HCT116 (cell line): ENCODE measurements at regions not wholly inside any gene's neighbourhood (a gene's known extent, or its start where the extent isn't known, plus 50 kb on each side); places are given as distances from the start of the nearest gene placed in this dataset.
A peak's percentile ranks its signal among the peaks of the same experiment; 100 is the strongest.

Experiments
- ATAC-seq: fragments of 200-7000 bp; cut with Tn5 transposase; 2 replicates; pipeline ENCODE4 v1.9.1; 2020; ENCODE audit warnings: mild to moderate bottlenecking, moderate library complexity
- BruUV-seq: library from RNA; stranded (reverse); fragments of 400-500 nt; replicated peaks from 2 replicates; lab custom pipeline; 2021; lab: Mats Ljungman, UMichigan
- CTCF ChIA-PET: fragments of 300-600 bp; sonication (Branson Sonifier 250); formaldehyde crosslinking; loops from one replicate; lab custom pipeline; 2021; ENCODE audit warnings: antibody characterized with exemption; lab: Charles Lee
- POLR2A ChIA-PET: fragments of 300-600, 350-600 bp; sonication (Branson Sonifier 250); formaldehyde crosslinking; loops from one replicate; lab custom pipeline; 2021; ENCODE audit warnings: antibody characterized with exemption; lab: Charles Lee
- RAD21 ChIA-PET, 2 experiments: fragments of 300-600 bp; sonication (Branson Sonifier 250); formaldehyde crosslinking; loops; one replicate each; lab custom pipeline; 2023; ENCODE audit warnings: low total read pairs in 2 of 2; ENCODE audit not compliant: uncharacterized antibody in 2 of 2, unreplicated experiment in 2 of 2, low non-redundant PET in 1 of 2; lab: Charles Lee
- DNase-seq: peaks from one replicate; pipeline ENCODE4 v3.0.0-alpha.2; 2010; ENCODE audit warnings: low read depth, low spot score
- H2AFZ ChIP-seq: fragments of 200-600 bp; shearing (Covaris generic), sonication (generic); 2 replicates; pipeline ENCODE4 v1.6.1; 2017; ENCODE audit warnings: low read depth, mixed run types, mixed read lengths, antibody characterized with exemption, low read length; ENCODE audit not compliant: poor library complexity, severe bottlenecking
- H3K27ac ChIP-seq: 2 replicates; pipeline ENCODE4 v1.5.1; 2012; ENCODE audit warnings: low read depth, low read length
- H3K27me3 ChIP-seq: fragments of 200-600 bp; sonication (generic); 2 replicates; pipeline ENCODE4 v1.6.1; 2016; ENCODE audit warnings: mixed run types, low read length, mixed read lengths; ENCODE audit not compliant: insufficient read depth
- H3K36me3 ChIP-seq, 2 experiments: fragments of 200-500 bp in 1 of 2; fragments of 200-600 bp in 1 of 2; sonication (Bioruptor generic) in 1 of 2; sonication (generic) in 1 of 2; 2 replicates each; pipeline versions ENCODE4 v1.5.1 to v1.6.1; 2014 to 2016; ENCODE audit warnings: low read length in 2 of 2, inconsistent platforms in 1 of 2, mixed read lengths in 1 of 2, mixed run types in 1 of 2; ENCODE audit not compliant: insufficient read depth in 2 of 2, control insufficient read depth in 1 of 2
- H3K4me1 ChIP-seq, 2 experiments: fragments of 200-600 bp in 1 of 2; sonication (generic) in 1 of 2; 2 replicates each; pipeline versions ENCODE4 v1.5.1 to v1.6.1; 2012 to 2017; ENCODE audit warnings: low read length in 2 of 2, inconsistent platforms in 1 of 2, mild to moderate bottlenecking in 1 of 2, mixed read lengths in 1 of 2, mixed run types in 1 of 2, moderate library complexity in 1 of 2; ENCODE audit not compliant: insufficient read depth in 2 of 2, control insufficient read depth in 1 of 2
- H3K4me2 ChIP-seq: fragments of 200-600 bp; sonication (generic); 2 replicates; pipeline ENCODE4 v1.6.1; 2017; ENCODE audit warnings: mixed run types, low read length, mixed read lengths
- H3K4me3 ChIP-seq, 2 experiments: fragments of 200-600 bp in 1 of 2; sonication (generic) in 1 of 2; replicated peaks in 1 of 2; 2 replicates each; pipeline ENCODE4 v1.5.1; 2011 to 2016; ENCODE audit warnings: low read length in 2 of 2, control low read depth in 1 of 2, low read depth in 1 of 2, mild to moderate bottlenecking in 1 of 2, mixed read lengths in 1 of 2, mixed run types in 1 of 2
- H3K79me2 ChIP-seq: fragments of 200-600 bp; sonication (generic); 2 replicates; pipeline ENCODE4 v1.6.1; 2017; ENCODE audit warnings: mild to moderate bottlenecking, mixed run types, low read length, moderate library complexity, mixed read lengths; ENCODE audit not compliant: insufficient read depth
- H3K9ac ChIP-seq: fragments of 200-600 bp; sonication (generic); 2 replicates; pipeline ENCODE4 v1.6.1; 2016; ENCODE audit warnings: low read length, mixed read lengths
- H3K9me2 ChIP-seq: fragments of 200-600 bp; sonication (generic), shearing (Covaris generic); 2 replicates; pipeline ENCODE4 v1.6.1; 2017; ENCODE audit warnings: mixed run types, mild to moderate bottlenecking, moderate library complexity; ENCODE audit not compliant: insufficient read depth
- H3K9me3 ChIP-seq, 2 experiments: fragments of 200-500 bp in 1 of 2; fragments of 200-600 bp in 1 of 2; sonication (Bioruptor generic) in 1 of 2; sonication (generic) in 1 of 2; 2 replicates each; pipeline ENCODE4 v1.6.1; 2014 to 2017; ENCODE audit warnings: low read length in 2 of 2, mixed read lengths in 2 of 2, inconsistent platforms in 1 of 2, low read depth in 1 of 2, mild to moderate bottlenecking in 1 of 2, mixed run types in 1 of 2, moderate library complexity in 1 of 2; ENCODE audit not compliant: control insufficient read depth in 1 of 2, insufficient read depth in 1 of 2
- H4K20me1 ChIP-seq: fragments of 200-600 bp; sonication (generic), shearing (Covaris generic); 2 replicates; pipeline ENCODE4 v1.6.1; 2017; ENCODE audit warnings: mixed run types, mild to moderate bottlenecking, moderate library complexity; ENCODE audit not compliant: insufficient read depth
- CBX3 ChIP-seq: IDR thresholded peaks from 2 replicates; pipeline ENCODE4 v1.6.1; 2012; ENCODE audit warnings: low read depth
- CEBPB ChIP-seq: IDR thresholded peaks from 2 replicates; pipeline ENCODE4 v1.6.1; 2012; ENCODE audit warnings: low read depth
- EGR1 ChIP-seq: IDR thresholded peaks from 2 replicates; pipeline ENCODE4 v1.6.1; 2012; ENCODE audit warnings: low read depth
- EZH2 ChIP-seq: fragments of 200-600 bp; sonication (generic); IDR thresholded peaks from 2 replicates; pipeline ENCODE4 v1.6.1; 2017; ENCODE audit warnings: antibody characterized with exemption, mixed run types
- FOSL1 ChIP-seq: IDR thresholded peaks from 2 replicates; pipeline ENCODE4 v1.6.1; 2012; ENCODE audit warnings: low read depth
- JUND ChIP-seq: IDR thresholded peaks from 2 replicates; pipeline ENCODE4 v1.6.1; 2012
- POLR2A ChIP-seq: IDR thresholded peaks from 2 replicates; pipeline ENCODE4 v1.7.0; 2011; ENCODE audit warnings: borderline replicate concordance; ENCODE audit not compliant: insufficient read depth, insufficient read length; ENCODE audit errors: extremely low read depth
- POLR2AphosphoS5 ChIP-seq: IDR thresholded peaks from 2 replicates; pipeline ENCODE4 v1.6.1; 2011; ENCODE audit warnings: mild to moderate bottlenecking, low read depth, low read length, moderate library complexity
- RAD21 ChIP-seq: IDR thresholded peaks from 2 replicates; pipeline ENCODE4 v1.6.1; 2012; ENCODE audit warnings: low read depth, mild to moderate bottlenecking
- SIN3A ChIP-seq: IDR thresholded peaks from 2 replicates; pipeline ENCODE4 v1.6.1; 2012; ENCODE audit warnings: low read depth
- SP1 ChIP-seq: IDR thresholded peaks from 2 replicates; pipeline ENCODE4 v1.6.1; 2012; ENCODE audit warnings: low read depth
- SRF ChIP-seq: IDR thresholded peaks from 2 replicates; pipeline ENCODE4 v1.6.1; 2012; ENCODE audit warnings: low read depth
- YY1 ChIP-seq: IDR thresholded peaks from 2 replicates; pipeline ENCODE4 v1.6.1; 2011; ENCODE audit warnings: low read length, low read depth, moderate library complexity, mild to moderate bottlenecking; ENCODE audit not compliant: insufficient replicate concordance; ENCODE audit errors: extremely low read depth
- ZNF274 ChIP-seq: fragments of 200-500 bp; sonication (Bioruptor generic); IDR thresholded peaks from 2 replicates; pipeline ENCODE4 v1.6.1; 2014; ENCODE audit warnings: mild to moderate bottlenecking, low read depth, low read length, inconsistent platforms
- intact Hi-C: fragments of 100-400 bp; cut with micrococcal nuclease; formaldehyde crosslinking; loops from 2 replicates; pipeline ENCODE4 v1.10.0; 2022
- TF ChIP-seq, protein P1 (sequence below), 3 experiments: fragments of 200-600 bp in 1 of 3; sonication (generic) in 1 of 3; IDR thresholded peaks in 2 of 3; conservative IDR thresholded peaks in 1 of 3; 2 replicates each; pipeline ENCODE4 v1.5.1; 2012 to 2017; ENCODE audit warnings: low read depth in 2 of 3, low read length in 2 of 3, antibody characterized with exemption in 1 of 3, borderline replicate concordance in 1 of 3, control low read depth in 1 of 3, mild to moderate bottlenecking in 1 of 3, mixed read lengths in 1 of 3, mixed run types in 1 of 3, moderate library complexity in 1 of 3; ENCODE audit not compliant: insufficient read depth in 1 of 3

DNA sequence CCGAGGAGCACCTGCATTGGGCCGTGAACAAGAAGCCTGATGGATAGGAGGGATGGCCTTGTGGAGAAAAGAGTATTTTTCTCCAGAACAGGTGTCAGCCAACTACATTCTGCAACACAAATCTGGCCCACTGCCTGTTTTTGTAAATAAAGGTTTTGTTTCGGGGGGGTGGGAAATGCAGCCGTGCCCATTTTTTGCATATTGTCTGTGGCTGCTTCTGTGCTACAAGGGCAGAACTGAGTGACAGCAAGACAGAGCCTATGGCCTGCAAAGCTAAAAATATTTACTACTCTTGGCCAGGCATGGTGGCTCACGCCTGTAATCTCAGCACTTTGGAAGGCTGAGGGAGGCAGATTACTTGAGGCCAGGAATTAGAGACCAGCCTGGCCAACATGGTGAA lies 95.9 kb upstream of the AKAP13 start:
- Histone ChIP-seq H3K9me2 (no peaks in the 10 kb centered on the region), H2AFZ (no peak overlapping the region)
- CTCF ChIA-PET = no interaction called here

DNA sequence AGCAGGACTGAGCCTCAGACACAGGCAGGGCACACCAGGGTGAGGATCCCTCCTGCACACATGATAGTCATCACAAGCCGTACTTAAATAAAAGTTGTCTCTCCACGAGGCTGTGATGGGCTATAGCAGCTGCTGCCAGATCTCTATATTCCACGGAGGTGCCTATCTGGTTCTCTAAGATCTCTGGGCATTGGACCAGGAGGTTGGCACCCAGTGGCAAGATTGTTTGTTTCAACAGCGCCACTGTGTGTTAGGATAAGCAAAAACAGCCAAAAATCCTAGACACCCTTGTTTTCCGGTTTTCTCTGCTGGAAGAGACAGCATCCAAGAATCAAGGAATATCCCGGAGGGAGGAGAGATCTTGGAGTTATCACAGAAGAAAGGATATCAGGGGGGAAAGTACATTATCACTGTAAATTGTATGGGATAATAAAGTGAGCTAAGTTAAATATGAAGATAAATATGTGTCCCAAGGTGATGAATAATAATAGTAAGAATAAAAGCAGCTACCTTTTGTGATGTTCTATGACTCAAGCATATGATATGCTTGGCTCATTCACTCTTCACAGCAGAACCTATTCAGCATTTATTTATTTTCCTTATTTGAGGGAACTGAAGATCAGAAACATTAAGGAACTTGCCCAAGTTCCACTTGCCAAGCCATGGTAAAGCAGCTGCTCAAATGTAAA lies 90.6 kb upstream of the AKAP13 start:
- Histone ChIP-seq H3K27ac (no peak overlapping the region), H3K27me3 (no peaks in the 10 kb centered on the region), H3K4me2 (peak overlapping the region; percentile 25), H4K20me1 (no peaks in the 10 kb centered on the region), H3K36me3 (no peaks in the 10 kb centered on the region), H3K9me3 (no peaks in the 10 kb centered on the region), H3K4me3 (no peak overlapping the region), H3K79me2 (no peaks in the 10 kb centered on the region), H3K9ac (no peak overlapping the region), H3K4me1 (peaks cover 0 to 6% of the 10 kb centered on the region in 2 experiments; a peak in 1 of 4 replicates), H3K9me2 (no peaks in the 10 kb centered on the region)
- DNase-seq (peak; percentile 58), ATAC-seq (peak; percentile 93)
- intact Hi-C loops = loop anchor here (10.0 kb wide), 1 partner anchor 145 kb away; no protein-coding TSS in a partner anchor
- BruUV-seq = no TSS peak
- ChIA-PET CTCF (interaction anchor here (0.7 to 1.6 kb wide), 6 partner anchors 11 to 124 kb away, joined by 3 to 7 read pairs (median 3); no protein-coding TSS in a partner anchor), POLR2A (no interaction called here), RAD21 (no interaction called here)
- no peak for TF ChIP-seq SRF
- TF ChIP-seq CEBPB = no peak
- no peak for TF ChIP-seq FOSL1
- TF ChIP-seq EGR1 = no peak
- TF ChIP-seq RAD21 = peak; percentile 90
- no peak for TF ChIP-seq EZH2
- 0 out of 2 replicates have a peak, but pooled peaks have one; percentile 49 for TF ChIP-seq CBX3
- no peak for TF ChIP-seq ZNF274
- no peak for TF ChIP-seq SIN3A
- TF ChIP-seq POLR2AphosphoS5 = no peak
- TF ChIP-seq, protein P1, sequence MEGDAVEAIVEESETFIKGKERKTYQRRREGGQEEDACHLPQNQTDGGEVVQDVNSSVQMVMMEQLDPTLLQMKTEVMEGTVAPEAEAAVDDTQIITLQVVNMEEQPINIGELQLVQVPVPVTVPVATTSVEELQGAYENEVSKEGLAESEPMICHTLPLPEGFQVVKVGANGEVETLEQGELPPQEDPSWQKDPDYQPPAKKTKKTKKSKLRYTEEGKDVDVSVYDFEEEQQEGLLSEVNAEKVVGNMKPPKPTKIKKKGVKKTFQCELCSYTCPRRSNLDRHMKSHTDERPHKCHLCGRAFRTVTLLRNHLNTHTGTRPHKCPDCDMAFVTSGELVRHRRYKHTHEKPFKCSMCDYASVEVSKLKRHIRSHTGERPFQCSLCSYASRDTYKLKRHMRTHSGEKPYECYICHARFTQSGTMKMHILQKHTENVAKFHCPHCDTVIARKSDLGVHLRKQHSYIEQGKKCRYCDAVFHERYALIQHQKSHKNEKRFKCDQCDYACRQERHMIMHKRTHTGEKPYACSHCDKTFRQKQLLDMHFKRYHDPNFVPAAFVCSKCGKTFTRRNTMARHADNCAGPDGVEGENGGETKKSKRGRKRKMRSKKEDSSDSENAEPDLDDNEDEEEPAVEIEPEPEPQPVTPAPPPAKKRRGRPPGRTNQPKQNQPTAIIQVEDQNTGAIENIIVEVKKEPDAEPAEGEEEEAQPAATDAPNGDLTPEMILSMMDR (IDR thresholded peaks at IDR 0.05 in 2 of 3, conservative IDR thresholded peaks at IDR 0.05 in 1 of 3; ENCODE audit: borderline replicate concordance in 1 of 3, insufficient read depth in 1 of 3, low read depth in 2 of 3, low read length in 2 of 3) = peak; percentile 64 to 92 (median 75)
- TF ChIP-seq, all 23 proteins: peak for 3
- peak overlapping the region; percentile 78 for H2AFZ ChIP-seq

More for the DNA sequence above, 95.9 kb upstream of the AKAP13 start:
- ATAC-seq = no peak
- H3K27me3 ChIP-seq = no peaks in the 10 kb centered on the region
- no peak overlapping the region for H3K9ac ChIP-seq
- RAD21 ChIA-PET = no interaction called here
- no peaks in the 10 kb centered on the region for H3K4me1 ChIP-seq
- no peak overlapping the region for H3K4me3 ChIP-seq
- intact Hi-C loops = loop anchor here (10.0 kb wide), 1 partner anchor 140 kb away; no protein-coding TSS in a partner anchor
- DNase-seq = no peak
- no peaks in the 10 kb centered on the region for H4K20me1 ChIP-seq
- H3K9me3 ChIP-seq = no peaks in the 10 kb centered on the region
- no peaks in the 10 kb centered on the region for H3K79me2 ChIP-seq
- H3K4me2 ChIP-seq = no peak overlapping the region
- no TSS peak for BruUV-seq
- POLR2A ChIA-PET = no interaction called here
- H3K27ac ChIP-seq = no peak overlapping the region
- TF ChIP-seq POLR2A (no peak), ZNF274 (no peak), CEBPB (no peak), JUND (no peak), SP1 (no peak), YY1 (no peak), SRF (no peak), CBX3 (no peak), RAD21 (no peak), FOSL1 (no peak), SIN3A (no peak)
- H3K36me3 ChIP-seq = no peaks in the 10 kb centered on the region
